HG03064 (cell line): ENCODE measurements at regions not wholly inside any gene's neighbourhood (a gene's known extent, or its start where the extent isn't known, plus 50 kb on each side); places are given as distances from the start of the nearest gene placed in this dataset.
"Not testable (repeated sequence)": the region's sequence is repeated elsewhere in the genome, so short reads cannot be mapped to it uniquely, and the experiment has no call there.

Experiments used
- ATAC-seq: cut with Tn5 transposase; IDR thresholded peaks from one replicate; pipeline ENCODE4 v1.9.1; 2021; ENCODE audit warnings: low read depth; ENCODE audit not compliant: unreplicated experiment

- not testable (repeated sequence) for ATAC-seq
These were observed 49.9 kb upstream of the MSMB start for GRCh38 chr10:46095943-46096342.

GRCh38 chr10:46096446-46096845, 50.4 kb upstream of the MSMB start:
- ATAC-seq = no peak

DNA sequence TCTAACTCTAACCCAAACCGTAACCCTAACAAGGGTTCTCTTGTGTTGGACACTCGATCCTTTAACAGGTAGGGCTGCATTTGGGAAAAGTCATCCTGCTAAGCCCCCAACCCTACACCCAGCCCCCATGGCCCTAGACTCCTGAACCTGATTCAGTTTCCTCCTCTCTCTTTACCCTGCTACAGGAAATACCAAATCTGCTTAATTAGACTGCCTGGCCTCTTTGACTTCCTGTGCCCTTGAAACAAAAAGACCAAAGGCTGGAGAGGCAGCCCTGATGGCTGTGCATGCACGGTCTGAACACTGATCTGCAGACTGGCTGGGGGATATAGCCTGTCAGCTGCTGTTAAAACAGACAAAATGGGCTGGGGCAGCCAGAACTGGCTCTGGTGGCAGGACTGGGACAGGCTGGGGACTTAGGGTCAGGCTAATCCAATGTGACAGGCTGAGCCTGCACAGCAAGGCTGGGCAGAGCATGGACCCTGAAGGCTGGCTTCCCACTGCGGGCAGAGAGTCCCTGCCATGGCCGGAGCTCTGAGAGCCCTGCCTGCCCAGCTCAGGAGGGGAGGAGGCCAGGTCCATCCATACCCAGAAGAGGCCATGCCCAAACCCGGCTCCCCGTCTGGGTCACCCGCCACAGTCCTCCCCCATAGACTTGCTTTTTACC, 51.0 kb upstream of the MSMB start:
- no peak for ATAC-seq

DNA sequence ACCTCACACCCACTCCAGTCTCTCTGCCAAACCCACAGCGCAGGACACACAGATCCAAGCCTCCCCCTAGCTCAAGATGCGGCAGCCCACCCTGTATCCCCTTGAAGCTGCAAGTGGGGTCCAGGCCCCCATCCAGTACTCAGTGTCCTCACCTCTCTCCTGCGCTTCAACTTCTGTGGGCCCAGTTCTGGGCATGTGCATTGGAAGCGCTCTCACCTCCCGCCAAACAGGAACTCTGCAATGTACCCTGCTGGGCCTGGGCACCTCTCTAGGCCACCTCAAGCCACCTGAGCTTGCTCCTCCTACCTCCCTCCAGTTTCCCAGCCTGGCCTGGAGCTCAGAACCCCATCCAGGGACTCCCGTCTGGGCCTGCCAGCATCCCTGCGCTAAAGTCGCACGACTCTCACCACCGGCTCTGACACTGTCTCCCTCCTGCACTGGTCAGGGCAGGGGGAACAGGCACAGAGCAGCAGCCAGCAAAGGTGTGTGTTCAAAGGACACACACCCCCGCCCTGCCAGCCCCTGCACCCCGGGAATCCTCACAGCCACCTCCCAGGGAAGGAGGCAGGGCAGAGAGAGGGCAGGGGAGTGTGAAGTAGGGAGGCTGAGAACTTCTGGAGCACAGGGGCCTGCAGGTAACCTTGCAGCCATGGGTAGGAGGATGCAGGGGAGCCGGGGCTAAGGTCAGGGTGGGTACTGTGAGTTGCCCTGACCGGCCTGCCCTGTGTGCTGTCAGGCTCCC, 51.7 kb upstream of the MSMB start:
- no peak for ATAC-seq

DNA sequence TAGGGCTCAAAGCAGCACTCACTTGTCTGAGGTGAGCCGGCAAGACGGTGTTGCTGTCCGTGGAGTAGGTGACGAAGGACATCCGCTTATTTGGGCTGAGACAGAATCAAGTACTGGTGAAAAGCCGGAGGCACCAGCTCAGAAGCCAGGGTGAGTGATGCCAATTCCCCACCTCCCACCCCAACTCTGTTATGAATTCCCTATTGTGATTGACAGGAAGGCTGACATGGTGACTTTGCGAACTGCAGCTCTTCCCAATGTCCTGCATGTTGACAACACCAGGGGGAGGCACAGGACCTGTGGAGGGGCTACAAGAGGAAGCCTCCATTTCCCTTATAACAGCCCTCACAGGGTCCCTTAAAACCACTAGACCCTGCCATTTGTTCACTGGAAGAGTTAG, 52.3 kb upstream of the MSMB start:
- ATAC-seq = no peak

DNA sequence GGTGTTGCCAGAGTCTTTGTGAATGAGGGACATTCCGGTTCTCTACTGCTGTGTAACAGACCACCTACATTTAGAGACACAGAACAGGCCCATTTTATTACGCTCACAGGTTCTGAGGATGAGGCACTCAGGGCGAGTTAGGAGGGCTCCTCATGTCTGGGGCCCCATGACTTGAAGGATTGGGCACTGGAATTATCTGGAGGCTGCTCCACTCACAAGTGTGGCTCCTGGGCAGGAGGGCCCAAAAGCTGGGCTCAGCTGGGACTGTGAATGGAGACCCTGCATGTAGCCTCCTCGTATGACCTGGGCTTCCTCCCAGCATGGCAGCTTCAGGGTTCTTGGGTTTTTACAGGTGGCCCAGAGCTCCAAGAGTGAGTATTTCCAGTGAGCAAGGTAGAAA, 52.9 kb upstream of the MSMB start:
- ATAC-seq = not testable (repeated sequence)

GRCh38 chr10:46104071-46104585, 58.1 kb upstream of the MSMB start:
- no peak for ATAC-seq

DNA sequence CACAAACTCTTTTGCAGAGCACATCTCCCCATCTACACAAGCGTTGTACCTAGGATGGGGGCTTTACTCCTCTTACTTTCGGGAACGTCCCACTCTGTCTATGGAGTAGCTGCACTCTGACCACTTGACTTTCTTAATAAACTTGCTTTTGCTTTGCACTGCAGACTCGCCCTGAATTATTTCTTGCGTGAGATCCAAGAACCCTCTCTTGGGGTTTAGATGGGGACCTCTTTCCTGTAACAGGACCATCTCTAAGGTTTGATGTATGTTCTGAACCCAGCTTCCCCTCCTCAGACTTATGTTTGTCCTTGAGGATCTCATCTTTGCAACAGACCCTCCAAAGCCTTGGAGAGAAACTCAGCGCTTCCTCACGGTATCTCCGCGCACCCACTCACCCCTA, 59.3 kb upstream of the MSMB start:
- not testable (repeated sequence) for ATAC-seq

DNA sequence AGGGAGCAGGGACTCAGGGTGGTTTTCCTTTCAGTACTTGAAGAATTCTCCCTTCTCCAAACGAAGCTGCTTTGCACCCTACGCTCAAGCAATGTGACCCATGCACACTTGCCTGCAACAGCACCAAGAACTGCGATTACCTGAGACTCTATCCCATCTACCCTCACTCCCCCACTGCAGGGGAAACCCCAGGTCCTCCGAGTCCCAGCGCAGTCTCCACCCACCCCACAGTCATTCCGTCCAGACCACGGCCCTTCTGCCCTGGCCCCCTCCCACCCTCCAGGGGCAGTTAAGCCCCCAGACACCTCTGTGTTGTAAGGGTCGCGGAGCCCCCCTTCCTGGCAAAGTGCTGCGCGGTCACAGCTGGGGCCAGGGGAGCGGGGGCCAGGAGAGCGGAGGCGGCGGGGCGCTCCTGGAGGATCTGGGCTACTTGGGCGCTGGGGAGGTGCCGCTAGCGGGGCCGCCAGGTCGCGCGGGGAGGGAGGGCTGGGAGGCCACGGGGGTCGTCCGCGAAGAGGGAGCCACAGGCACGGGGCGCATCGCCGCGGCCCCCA, 59.9 kb upstream of the MSMB start:
- ATAC-seq = peak; percentile 31

- ATAC-seq = peak; percentile 97
These were observed 60.6 kb upstream of the MSMB start for GRCh38 chr10:46106410-46107255.

GRCh38 chr10:46108158-46108499, 62.1 kb upstream of the MSMB start:
- ATAC-seq = not testable (repeated sequence)

DNA sequence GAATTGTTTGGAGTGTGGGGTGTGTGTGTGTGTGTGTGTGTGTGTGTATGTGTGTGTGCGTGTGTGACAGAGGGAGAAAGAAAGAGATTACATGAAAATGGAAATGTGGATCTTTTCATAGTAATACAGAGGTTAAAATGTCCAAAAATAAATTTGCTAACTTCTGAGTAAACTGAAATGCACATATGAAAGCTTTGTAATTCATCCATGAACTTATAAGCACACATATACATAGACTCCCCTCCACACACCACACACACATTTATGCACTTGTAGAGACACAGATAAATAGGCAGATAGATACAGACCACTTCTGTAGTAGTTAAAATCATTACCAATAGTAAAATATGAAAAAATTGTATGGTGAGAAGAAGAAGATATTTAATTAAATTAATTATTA, 108.2 kb upstream of the MSMB start:
- not testable (repeated sequence) for ATAC-seq

DNA sequence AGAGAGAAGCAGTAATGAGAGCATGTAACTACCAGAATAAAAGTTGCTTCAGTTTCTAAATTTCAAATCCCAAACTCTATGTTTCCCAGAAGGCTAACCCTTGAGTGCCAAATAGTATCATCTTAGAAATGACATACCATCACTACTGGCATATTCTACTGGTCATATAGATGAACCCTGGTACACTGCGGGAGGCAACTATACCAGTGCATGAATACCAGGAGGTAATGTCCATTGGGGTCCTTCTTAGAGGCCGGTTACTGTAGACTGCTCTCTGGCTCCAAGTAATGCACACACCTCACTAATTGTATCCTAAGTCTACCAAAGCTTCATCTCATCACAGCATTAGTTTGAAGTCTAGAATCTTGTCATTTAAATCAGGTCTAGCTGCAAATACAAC, 108.6 kb upstream of the MSMB start:
- not testable (repeated sequence) for ATAC-seq

GRCh38 chr10:46156866-46157265, 110.8 kb upstream of the MSMB start:
- ATAC-seq = not testable (repeated sequence)

- ATAC-seq = no peak
These were observed 117.1 kb upstream of the ANTXRL start for GRCh38 chr10:46169736-46170135.

GRCh38 chr10:46170789-46171188, 116.0 kb upstream of the ANTXRL start:
- ATAC-seq = no peak

DNA sequence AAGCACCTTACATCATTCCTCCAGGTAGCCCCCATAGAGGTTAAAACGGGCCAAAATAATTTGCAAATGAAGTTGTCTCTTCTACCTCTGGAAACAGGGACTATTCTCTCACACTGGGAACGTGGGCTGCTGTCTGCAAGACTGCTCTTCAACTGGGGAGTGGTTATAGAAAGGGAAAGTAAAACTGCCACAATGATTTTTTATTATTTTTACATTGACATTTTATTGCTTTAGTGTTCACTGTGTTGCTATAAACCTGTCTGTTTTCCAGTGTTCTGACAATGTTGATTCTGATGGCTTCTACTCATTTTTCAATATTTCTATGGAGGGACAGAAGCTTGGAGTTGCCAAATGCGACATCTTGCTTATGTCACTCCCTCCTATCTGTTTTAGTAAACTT, 115.1 kb upstream of the ANTXRL start:
- ATAC-seq = no peak

DNA sequence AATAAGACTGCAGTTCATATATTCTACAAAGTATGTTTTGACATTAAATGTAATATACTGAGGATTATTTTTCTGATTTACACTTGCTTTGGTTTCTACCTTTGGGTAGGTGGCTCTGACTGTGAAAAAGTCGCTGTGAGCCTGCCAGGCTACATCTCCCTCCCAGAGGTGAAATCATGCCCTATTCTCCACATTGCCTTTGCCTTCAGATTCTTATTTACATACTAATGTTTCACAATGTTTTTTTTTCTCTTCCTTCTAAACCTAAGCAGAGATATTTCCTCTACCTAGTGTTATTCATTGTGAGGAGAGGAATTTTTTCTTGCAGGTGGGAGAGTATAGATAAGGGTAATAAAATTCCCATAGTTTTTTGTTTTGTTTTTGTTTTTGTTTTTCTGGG, 111.5 kb upstream of the ANTXRL start:
- ATAC-seq = no peak

- no peak for ATAC-seq
These were observed 111.0 kb upstream of the ANTXRL start for GRCh38 chr10:46175831-46176230.

- ATAC-seq = not testable (repeated sequence)
These were observed 99.4 kb upstream of the ANTXRL start for GRCh38 chr10:46187431-46187830.

- ATAC-seq = no peak
These were observed 89.7 kb upstream of the ANTXRL start for GRCh38 chr10:46197050-46197449.
